Large intestine (tissue), 3 donors: ENCODE measurements at regions not wholly inside any gene's neighbourhood (a gene's known extent, or its start where the extent isn't known, plus 50 kb on each side); places are given as distances from the start of the nearest gene placed in this dataset.

Source experiments
- DNase-seq, 2 donors: peaks; one replicate each; pipeline versions ENCODE4 v3.0.0 to v3.0.0-alpha.2; 2013
- H3K27ac ChIP-seq: one replicate; pipeline ENCODE4 v1.5.1; 2013; ENCODE audit warnings: low read length
- H3K27me3 ChIP-seq: 2 replicates; pipeline ENCODE4 v1.6.1; 2013; ENCODE audit warnings: low read length; ENCODE audit not compliant: control insufficient read depth, insufficient read depth
- H3K36me3 ChIP-seq: 2 replicates; pipeline ENCODE4 v1.6.1; 2013; ENCODE audit warnings: low read length; ENCODE audit not compliant: control insufficient read depth, insufficient read depth
- H3K4me1 ChIP-seq: one replicate; pipeline ENCODE4 v1.6.1; 2013; ENCODE audit warnings: low read length; ENCODE audit not compliant: control insufficient read depth, insufficient read depth
- H3K4me3 ChIP-seq: one replicate; pipeline ENCODE4 v1.5.1; 2013; ENCODE audit warnings: low read length
- H3K9me3 ChIP-seq: one replicate; pipeline ENCODE4 v1.6.1; 2013; ENCODE audit warnings: mild to moderate bottlenecking, low read depth, low read length, moderate library complexity; ENCODE audit not compliant: control insufficient read depth
- WGBS: methylation state at CpG from one replicate; pipeline ENCODE4 v1.1.5; 2013; ENCODE audit warnings: low lambda C conversion rate; ENCODE audit not compliant: insufficient coverage; 5-methylcytosine and 5-hydroxymethylcytosine counted together

DNA sequence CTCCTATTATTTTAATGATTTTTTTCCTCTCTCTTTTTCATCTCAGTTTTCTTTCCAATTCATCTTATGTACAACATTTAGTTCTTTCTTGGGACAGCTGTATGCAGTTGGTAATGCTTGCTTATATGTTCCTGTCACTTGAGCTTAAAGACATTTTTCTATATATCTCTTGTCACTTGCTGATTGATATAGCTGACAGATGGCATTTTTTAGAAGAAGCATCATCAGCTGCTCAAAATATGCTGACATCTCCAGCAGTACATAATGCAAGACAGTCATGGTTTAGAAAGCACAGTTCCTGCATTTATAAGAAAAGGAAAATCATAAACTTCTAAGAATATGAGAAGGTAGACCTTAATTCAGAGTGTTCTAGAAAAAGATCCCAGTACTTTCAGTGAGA lies 56.5 kb downstream of the DCAF8L1 start:
- Histone ChIP-seq H3K9me3 (no peaks in the 10 kb centered on the region), H3K27ac (no peak overlapping the region), H3K4me1 (no peaks in the 10 kb centered on the region), H3K36me3 (no peaks in the 10 kb centered on the region), H3K4me3 (no peak overlapping the region), H3K27me3 (no peaks in the 10 kb centered on the region)
- no peak for DNase-seq

DNA sequence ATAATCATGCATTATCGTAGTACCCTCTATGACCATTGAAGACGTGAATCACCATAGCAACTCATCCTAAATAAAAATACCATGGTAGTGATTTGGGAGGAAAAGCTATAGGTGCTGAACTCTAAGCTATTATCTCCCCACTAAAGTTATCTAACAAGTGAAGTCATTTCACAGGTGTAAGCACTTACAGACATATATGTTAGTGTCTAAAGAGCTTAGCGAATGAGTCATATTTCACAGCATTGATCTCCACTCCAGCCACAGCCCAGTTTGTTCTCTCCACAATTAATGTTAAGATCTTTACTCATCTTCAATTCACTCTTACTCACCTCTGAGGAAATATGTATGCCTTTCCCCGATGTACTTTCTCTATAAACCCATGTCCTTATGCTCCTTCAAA lies 57.0 kb downstream of the DCAF8L1 start:
- WGBS, result no CpG with 5 or more reads among the region's 4 CpGs
- no peak overlapping the region for H3K4me3 ChIP-seq
- H3K36me3 ChIP-seq, result no peaks in the 10 kb centered on the region
- no peak overlapping the region for H3K27ac ChIP-seq
- H3K4me1 ChIP-seq, result no peaks in the 10 kb centered on the region
- no peaks in the 10 kb centered on the region for H3K9me3 ChIP-seq
- DNase-seq, result no peak
- H3K27me3 ChIP-seq, result no peaks in the 10 kb centered on the region

DNA sequence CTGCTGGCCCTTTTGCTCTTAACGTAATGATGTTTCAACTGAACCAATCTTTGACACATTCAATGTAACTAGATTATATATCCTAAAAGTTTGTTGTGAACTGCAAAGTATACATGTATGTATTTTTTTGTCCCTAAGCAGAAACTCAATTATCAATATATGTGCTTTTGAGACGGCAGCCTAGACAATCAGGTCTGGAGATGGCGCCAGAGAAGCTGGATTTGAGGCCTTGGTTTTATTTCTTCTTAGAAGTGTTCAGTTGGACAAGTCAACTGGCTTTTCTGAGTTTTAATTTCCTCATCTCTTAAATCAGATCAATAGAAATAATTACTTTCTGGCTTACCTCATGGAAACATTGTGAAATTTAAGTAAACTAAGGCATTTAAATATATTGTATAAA lies 62.5 kb downstream of the DCAF8L1 start:
- Histone ChIP-seq H3K4me3 (no peak overlapping the region), H3K4me1 (no peaks in the 10 kb centered on the region), H3K9me3 (no peaks in the 10 kb centered on the region), H3K27me3 (no peaks in the 10 kb centered on the region), H3K27ac (no peak overlapping the region), H3K36me3 (no peaks in the 10 kb centered on the region)
- peak; percentile 5 to 14 for DNase-seq
- WGBS, result no CpG with 5 or more reads among the region's 3 CpGs

DNA sequence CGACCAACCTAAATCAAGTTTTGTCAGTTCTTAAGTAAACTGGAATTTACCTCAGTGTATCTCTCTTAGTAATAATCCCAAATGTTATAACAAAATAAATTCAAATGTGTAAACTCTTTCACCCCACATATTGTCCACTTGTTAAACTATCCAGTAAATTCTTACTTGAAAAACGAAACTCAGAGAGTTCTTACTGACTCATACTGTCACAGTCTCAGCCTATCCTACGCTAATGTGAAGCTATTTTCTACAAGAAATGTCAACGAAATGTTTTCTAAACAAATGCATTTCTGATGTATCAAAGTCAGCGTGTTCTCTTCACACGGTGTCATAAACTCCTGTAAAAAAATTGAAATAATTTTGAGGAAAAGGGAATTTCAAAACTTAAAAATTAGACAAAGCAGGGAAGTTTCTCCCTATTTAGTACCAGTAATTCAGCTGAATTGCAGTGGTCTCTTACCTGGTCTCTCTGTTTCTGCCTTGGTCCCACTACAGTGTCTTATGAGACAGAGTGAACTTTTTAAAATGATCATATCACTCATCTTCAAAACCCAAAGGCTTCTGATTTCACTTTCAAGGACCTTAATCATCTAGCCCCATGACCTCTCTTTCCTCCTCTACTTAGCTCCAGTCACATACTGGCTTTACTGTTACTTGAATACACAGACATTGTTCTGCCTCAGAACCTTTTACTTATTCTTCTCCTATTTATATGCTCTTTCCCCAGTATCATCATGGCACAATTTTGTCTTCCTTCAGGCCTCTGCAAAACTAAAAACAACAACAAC lies 63.3 kb downstream of the DCAF8L1 start:
- Histone ChIP-seq H3K27me3 (no peaks in the 10 kb centered on the region), H3K9me3 (no peaks in the 10 kb centered on the region), H3K4me1 (no peaks in the 10 kb centered on the region), H3K4me3 (no peak overlapping the region), H3K36me3 (no peaks in the 10 kb centered on the region), H3K27ac (no peak overlapping the region)
- no peak for DNase-seq
- 62% methylated on average over 3 of the region's 6 CpGs for WGBS

DNA sequence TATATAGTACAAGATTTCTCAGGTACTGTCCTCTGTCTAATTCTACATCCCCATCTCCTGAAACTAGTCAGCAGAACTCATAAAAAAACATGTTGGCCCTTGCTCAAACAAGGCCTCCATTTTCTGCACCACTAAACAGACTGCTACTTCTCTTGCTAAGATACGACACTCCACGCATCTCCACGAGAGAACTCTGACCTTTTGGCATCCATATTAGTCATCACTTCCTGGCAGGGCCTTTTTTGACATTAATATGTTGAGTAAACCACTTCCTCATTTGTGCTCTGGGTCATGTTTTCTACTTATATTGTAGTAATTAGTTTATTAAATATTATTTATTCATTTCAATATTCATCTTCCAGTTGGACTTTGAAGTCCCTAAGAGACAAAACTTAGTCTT lies 65.6 kb downstream of the DCAF8L1 start:
- H3K36me3 ChIP-seq, result no peaks in the 10 kb centered on the region
- no peak for DNase-seq
- no peaks in the 10 kb centered on the region for H3K9me3 ChIP-seq
- H3K27me3 ChIP-seq, result no peaks in the 10 kb centered on the region
- no peak overlapping the region for H3K27ac ChIP-seq
- 70% methylated on average over 2 of the region's 3 CpGs for WGBS
- H3K4me1 ChIP-seq, result no peaks in the 10 kb centered on the region
- no peak overlapping the region for H3K4me3 ChIP-seq

DNA sequence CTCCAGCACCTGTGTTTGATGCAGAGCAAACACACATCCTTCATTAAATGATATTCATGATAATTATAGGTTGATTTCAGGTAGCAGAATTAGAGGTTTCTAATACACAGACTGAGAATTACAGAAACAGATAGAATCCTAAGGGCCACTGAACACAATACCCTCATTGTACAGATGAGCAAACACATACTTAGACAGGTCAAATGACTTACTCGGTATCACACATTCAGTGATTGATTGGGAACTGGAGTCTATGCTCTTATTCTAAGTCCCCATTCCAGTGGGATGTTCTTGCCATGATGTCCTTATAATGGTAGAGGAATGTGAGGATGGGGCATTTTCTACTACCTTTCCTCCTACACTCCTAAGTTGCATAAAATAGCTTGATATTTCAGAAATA lies 70.8 kb downstream of the DCAF8L1 start:
- Histone ChIP-seq H3K36me3 (no peaks in the 10 kb centered on the region), H3K4me1 (no peaks in the 10 kb centered on the region), H3K27ac (no peak overlapping the region)

DNA sequence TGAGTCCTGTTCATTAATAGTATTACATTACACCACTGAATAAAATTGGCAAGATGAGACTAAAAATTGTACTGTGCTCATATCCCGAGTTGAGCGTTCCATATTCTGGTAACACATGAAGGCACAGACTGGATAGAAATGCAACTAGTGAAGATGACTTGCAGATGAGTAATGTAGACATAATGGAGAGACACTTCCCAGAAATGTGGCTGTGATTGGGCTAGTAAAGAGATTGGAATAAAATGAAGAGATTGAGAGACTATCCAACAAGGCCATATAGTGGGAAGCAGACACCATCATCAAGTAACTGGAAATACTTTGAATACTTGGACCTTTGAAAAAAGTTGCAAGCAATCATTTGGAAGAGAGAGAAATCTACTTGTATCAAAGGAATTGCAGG lies 77.3 kb downstream of the DCAF8L1 start:
- Histone ChIP-seq H3K36me3 (no peaks in the 10 kb centered on the region), H3K4me1 (no peaks in the 10 kb centered on the region), H3K27me3 (no peaks in the 10 kb centered on the region), H3K27ac (no peak overlapping the region), H3K4me3 (no peak overlapping the region), H3K9me3 (no peaks in the 10 kb centered on the region)
- no CpG with 5 or more reads among the region's 2 CpGs for WGBS
- DNase-seq, result no peak

More for the DNA sequence above, 70.8 kb downstream of the DCAF8L1 start:
- no peaks in the 10 kb centered on the region for H3K27me3 ChIP-seq
- H3K9me3 ChIP-seq, result no peaks in the 10 kb centered on the region
- WGBS, result no CpG with 5 or more reads among the region's 1 CpG
- DNase-seq, result no peak
- no peak overlapping the region for H3K4me3 ChIP-seq

DNA sequence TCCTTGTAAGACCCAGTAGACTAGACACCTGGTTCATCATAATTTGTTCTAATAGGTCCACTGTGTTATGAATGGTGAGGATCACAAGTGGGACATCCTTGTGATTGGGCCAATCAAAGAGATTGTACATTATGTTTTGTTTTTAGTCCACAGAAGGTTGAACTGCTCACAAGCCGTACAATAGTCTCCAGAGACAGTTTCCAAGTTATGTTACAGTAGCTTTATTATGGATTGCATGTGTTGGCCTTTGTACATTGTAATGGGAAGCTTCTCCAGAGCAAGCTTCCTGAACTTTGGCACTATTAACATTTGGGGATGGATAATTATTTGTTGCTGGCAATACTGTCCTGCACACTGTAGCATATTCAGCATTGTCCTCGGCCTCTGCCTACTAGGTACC lies 86.1 kb downstream of the MAGEB10 start:
- H3K9me3 ChIP-seq, result no peaks in the 10 kb centered on the region
- H3K4me3 ChIP-seq, result no peak overlapping the region
- no peak overlapping the region for H3K27ac ChIP-seq
- DNase-seq, result peak; percentile 7
- H3K4me1 ChIP-seq, result no peaks in the 10 kb centered on the region
- WGBS, result no CpG with 5 or more reads among the region's 2 CpGs
- no peaks in the 10 kb centered on the region for H3K27me3 ChIP-seq
- H3K36me3 ChIP-seq, result no peaks in the 10 kb centered on the region

DNA sequence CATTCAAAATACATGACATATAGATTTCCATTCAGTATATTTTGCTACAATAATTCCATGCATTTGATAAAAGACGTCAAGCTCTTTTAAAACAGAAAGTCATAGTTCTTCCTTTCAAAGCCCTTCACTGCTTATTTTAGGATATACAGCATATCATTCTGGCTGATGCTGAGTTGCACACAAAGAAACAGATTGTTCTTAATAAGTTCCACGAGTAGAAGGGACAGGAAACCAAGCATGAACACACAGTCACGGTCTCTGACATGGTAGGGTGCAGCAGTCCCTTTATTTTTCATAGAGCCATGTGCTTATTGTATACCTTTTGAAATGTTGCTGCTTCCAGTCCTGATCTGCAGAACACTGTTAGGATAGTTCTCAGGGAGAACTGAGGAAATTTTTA lies 85.4 kb downstream of the MAGEB10 start:
- H3K27me3 ChIP-seq, result no peaks in the 10 kb centered on the region
- no peaks in the 10 kb centered on the region for H3K36me3 ChIP-seq
- H3K4me1 ChIP-seq, result no peaks in the 10 kb centered on the region
- H3K9me3 ChIP-seq, result no peaks in the 10 kb centered on the region
- no CpG with 5 or more reads among the region's 3 CpGs for WGBS
- H3K27ac ChIP-seq, result no peak overlapping the region
- H3K4me3 ChIP-seq, result no peak overlapping the region
- DNase-seq, result no peak

DNA sequence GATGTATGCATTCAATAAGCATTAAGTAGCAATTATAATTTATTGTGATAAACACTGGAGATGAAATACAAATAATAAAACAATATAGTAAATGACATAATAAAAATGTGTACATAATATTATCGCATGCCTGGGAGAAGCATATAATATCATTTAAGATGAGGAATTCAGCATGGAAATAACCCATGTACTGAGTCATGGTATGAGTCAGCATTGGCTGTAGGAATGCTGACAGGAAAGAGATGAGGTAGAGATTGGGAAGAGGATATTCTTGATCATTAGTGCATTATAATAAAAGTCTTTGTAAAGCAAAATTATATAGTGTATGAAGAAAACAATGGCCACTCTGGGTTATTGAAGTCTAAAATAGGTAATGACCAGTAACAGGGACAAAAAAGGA lies 82.8 kb downstream of the MAGEB10 start:
- no peaks in the 10 kb centered on the region for H3K4me1 ChIP-seq
- no peak for DNase-seq
- no peak overlapping the region for H3K4me3 ChIP-seq
- no peaks in the 10 kb centered on the region for H3K27me3 ChIP-seq
- H3K9me3 ChIP-seq, result no peaks in the 10 kb centered on the region
- no peaks in the 10 kb centered on the region for H3K36me3 ChIP-seq
- no CpG with 5 or more reads among the region's 1 CpG for WGBS
- no peak overlapping the region for H3K27ac ChIP-seq

DNA sequence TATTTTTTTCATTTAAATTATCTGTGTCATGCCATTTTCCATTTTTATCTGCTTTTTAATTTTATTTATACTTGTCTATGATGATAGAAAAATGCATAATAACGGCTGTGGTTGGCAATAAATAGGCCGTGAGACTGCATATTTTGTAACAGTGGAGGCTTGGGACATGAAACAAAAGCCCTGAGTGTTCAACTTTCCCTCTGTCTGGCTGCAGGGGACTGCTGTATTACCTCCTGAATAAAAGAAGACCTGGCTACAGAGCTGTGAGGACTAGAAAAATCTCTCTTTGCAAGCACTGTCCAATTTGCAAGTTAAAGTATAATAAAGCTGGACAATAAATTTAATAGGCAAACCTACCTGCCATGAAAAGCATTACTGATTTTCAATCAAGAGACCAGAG lies 82.1 kb downstream of the MAGEB10 start:
- no CpG with 5 or more reads among the region's 2 CpGs for WGBS
- no peaks in the 10 kb centered on the region for H3K36me3 ChIP-seq

More for the DNA sequence above, 82.1 kb downstream of the MAGEB10 start:
- H3K4me3 ChIP-seq, result no peak overlapping the region
- DNase-seq, result no peak
- no peaks in the 10 kb centered on the region for H3K27me3 ChIP-seq
- no peaks in the 10 kb centered on the region for H3K9me3 ChIP-seq
- no peak overlapping the region for H3K27ac ChIP-seq
- H3K4me1 ChIP-seq, result no peaks in the 10 kb centered on the region
